KMS-11 (cell line): ENCODE measurements at regions not wholly inside any gene's neighbourhood (a gene's known extent, or its start where the extent isn't known, plus 50 kb on each side); places are given as distances from the start of the nearest gene placed in this dataset.
"Not testable (repeated sequence)": the region's sequence is repeated elsewhere in the genome, so short reads cannot be mapped to it uniquely, and the experiment has no call there.

ENCODE experiments used
- H2AFZ ChIP-seq: fragments of 200-600 bp; sonication (generic); 2 replicates; pipeline ENCODE4 v1.6.1; 2016; ENCODE audit warnings: antibody characterized with exemption, mixed run types, low read depth
- H3K27ac ChIP-seq: fragments of 200-600 bp; sonication (generic); 2 replicates; pipeline ENCODE4 v1.6.1; 2016; ENCODE audit warnings: mild to moderate bottlenecking, mixed run types
- H3K27me3 ChIP-seq: fragments of 200-600 bp; sonication (generic); 2 replicates; pipeline ENCODE4 v1.6.1; 2017; ENCODE audit warnings: mild to moderate bottlenecking, low read depth, mixed run types, moderate library complexity; ENCODE audit not compliant: insufficient read depth
- H3K36me3 ChIP-seq: fragments of 200-600 bp; sonication (generic); 2 replicates; pipeline ENCODE4 v1.6.1; 2017; ENCODE audit warnings: mild to moderate bottlenecking, mixed run types; ENCODE audit not compliant: insufficient read depth
- H3K4me1 ChIP-seq: fragments of 200-600 bp; sonication (generic); 2 replicates; pipeline ENCODE4 v1.6.1; 2016; ENCODE audit warnings: mild to moderate bottlenecking, low read depth, mixed run types; ENCODE audit not compliant: poor library complexity, severe bottlenecking
- H3K4me2 ChIP-seq: fragments of 200-600 bp; sonication (generic); 2 replicates; pipeline ENCODE4 v1.7.0; 2016; ENCODE audit warnings: mild to moderate bottlenecking, mixed run types
- H3K4me3 ChIP-seq: fragments of 200-600 bp; sonication (generic); IDR thresholded peaks from 2 replicates; pipeline ENCODE4 v1.6.1; 2017; ENCODE audit warnings: low read depth, low read length, mixed read lengths; ENCODE audit not compliant: insufficient read depth
- H3K79me2 ChIP-seq: fragments of 200-600 bp; sonication (generic); 2 replicates; pipeline ENCODE4 v1.6.1; 2016; ENCODE audit warnings: low read depth, mixed run types; ENCODE audit not compliant: insufficient read depth
- H3K9ac ChIP-seq: fragments of 200-600 bp; sonication (generic); 2 replicates; pipeline ENCODE4 v1.6.1; 2016; ENCODE audit warnings: mild to moderate bottlenecking, mixed run types
- H4K20me1 ChIP-seq: fragments of 200-600 bp; sonication (generic); 2 replicates; pipeline ENCODE4 v1.6.1; 2016; ENCODE audit warnings: mild to moderate bottlenecking, mixed run types; ENCODE audit not compliant: insufficient read depth

DNA sequence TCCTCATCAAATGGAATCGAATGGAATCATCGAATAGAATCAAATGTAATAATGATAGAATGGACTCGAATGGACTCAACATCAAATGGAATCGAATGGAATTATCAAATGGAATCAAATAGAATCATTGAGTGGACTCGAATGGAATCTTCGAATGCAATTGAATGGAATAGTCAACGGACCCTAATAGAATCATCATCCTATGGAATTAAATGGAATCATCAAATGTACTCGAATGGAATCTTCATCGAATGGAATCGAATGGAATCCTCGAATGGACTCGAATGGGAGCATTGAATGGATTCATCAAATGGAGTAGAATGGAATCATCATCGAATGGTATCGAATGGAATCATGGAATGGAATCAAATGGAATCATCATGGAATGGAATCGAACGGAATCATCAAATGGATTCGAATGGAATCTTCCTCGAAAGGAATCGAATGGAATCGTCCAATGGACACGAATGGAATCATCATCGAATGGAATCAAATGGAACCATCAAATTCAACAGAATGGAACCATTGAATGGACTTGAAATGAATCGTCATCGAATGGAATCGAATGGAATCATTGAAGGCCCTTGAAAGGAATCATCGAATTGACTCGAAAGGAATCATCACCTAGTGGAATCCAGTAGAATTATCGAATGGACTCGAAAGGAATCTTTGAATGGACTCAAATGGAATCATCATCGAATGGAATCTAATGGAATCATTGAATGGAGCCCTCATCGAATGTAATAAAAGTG lies 224.9 kb downstream of the SHCBP1 start:
- not testable (repeated sequence) for H2AFZ ChIP-seq, H3K27me3 ChIP-seq, H3K4me1 ChIP-seq, H3K4me3 ChIP-seq, H3K79me2 ChIP-seq, H3K36me3 ChIP-seq, H3K27ac ChIP-seq, H3K4me2 ChIP-seq, H4K20me1 ChIP-seq, H3K9ac ChIP-seq

DNA sequence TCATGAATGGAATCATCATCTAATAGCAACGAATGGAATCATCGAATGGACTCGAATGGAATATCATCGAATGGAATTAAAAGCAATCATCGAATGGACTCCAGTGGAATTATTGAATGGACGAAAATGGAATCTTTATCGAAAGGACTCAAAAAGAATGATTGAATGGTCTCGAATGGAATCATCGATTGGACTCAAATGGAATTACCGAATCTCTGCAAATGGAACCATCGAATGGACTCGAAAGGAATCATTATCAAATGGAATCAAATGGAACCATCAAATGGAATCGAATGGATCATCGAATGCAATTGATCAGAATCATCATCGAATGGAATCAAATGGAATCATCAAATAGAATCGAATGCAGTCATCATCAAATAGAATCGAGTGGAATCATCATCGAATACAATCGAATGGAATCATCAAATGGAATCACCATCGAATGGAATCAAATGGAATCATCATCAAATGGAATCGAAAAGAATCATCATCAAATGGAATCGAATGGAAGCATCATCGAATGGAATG lies 225.7 kb downstream of the SHCBP1 start:
- not testable (repeated sequence) for H3K4me2 ChIP-seq, H3K27ac ChIP-seq, H3K4me3 ChIP-seq, H3K27me3 ChIP-seq, H3K79me2 ChIP-seq, H3K9ac ChIP-seq, H4K20me1 ChIP-seq, H3K36me3 ChIP-seq, H2AFZ ChIP-seq, H3K4me1 ChIP-seq

DNA sequence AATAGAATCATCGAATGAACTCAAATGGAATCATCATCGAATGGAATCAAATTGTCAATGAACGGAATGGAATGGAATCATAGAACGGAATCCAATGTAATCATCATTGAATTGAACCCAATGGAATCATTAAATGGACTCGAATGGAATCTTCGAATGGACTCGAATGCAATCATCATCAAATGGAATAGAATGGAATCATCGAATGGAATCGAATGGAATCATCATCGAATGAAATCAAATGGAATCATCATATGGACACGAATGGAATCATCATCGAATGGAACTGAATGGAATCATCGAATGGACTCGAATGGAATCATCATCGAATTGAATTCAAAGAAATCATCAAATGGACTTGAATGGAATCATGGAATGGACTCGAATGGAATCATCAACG lies 226.2 kb downstream of the SHCBP1 start:
- H3K79me2 ChIP-seq, H3K4me2 ChIP-seq: not testable (repeated sequence)

DNA sequence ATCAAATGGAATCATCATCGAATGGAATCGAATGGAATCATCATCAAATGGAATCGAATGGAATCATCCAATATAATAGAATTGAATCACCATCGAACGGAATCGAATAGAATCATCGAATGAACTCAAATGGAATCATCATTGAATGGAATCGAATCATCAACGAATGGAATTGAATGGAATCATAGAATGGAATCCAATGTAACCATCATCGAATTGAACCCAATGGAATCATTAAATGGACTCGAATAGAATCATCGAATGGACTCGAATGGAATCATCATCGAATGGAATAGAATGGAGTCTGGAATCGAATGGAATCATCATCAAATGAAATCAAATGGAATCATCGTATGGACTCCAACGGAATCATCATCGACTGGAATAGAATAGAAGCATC lies 227.0 kb downstream of the SHCBP1 start:
- H4K20me1 ChIP-seq, H3K79me2 ChIP-seq, H3K27me3 ChIP-seq, H3K4me2 ChIP-seq, H3K9ac ChIP-seq, H3K36me3 ChIP-seq, H3K27ac ChIP-seq, H3K4me1 ChIP-seq, H2AFZ ChIP-seq, H3K4me3 ChIP-seq: not testable (repeated sequence)

More for the DNA sequence above, 226.2 kb downstream of the SHCBP1 start:
- not testable (repeated sequence) for H3K4me3 ChIP-seq, H3K9ac ChIP-seq, H4K20me1 ChIP-seq, H3K27ac ChIP-seq, H2AFZ ChIP-seq, H3K36me3 ChIP-seq, H3K27me3 ChIP-seq, H3K4me1 ChIP-seq

DNA sequence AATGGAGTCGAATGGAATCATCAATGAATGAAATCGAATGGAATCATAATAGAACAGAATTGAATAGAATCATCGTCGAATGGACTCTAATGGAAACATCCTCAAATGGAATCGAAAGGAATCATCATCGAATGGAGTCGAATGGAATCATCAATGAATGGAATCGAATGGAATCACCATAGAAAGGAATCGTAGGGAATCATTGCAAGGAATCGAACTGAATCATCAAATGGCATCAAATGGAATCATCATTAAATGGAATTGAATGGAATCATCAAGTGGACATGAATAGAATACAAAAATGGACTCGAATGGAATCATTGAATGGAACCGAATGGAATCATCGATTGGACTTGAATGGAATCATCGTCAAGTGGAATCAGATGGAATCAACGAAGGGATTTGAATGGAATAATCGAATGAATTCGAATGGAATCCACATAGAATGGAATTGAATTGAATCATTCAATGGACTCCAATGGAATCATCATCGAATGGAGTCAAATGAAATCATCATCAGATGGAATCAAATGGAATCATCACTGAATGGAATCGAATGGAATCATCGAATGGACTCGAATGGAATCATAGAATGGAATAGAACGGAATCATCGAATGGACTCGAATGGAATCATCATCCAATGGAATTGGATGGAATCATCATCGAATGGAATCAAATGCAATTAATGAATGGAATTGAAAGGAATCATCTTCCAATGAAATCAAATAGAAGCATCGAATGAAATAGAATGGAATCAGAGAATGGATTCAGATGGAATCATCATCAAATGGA lies 228.1 kb downstream of the SHCBP1 start:
- H3K27me3 ChIP-seq, H2AFZ ChIP-seq, H3K4me1 ChIP-seq, H3K9ac ChIP-seq, H3K36me3 ChIP-seq, H3K79me2 ChIP-seq, H3K4me3 ChIP-seq, H4K20me1 ChIP-seq, H3K27ac ChIP-seq, H3K4me2 ChIP-seq: not testable (repeated sequence)

DNA sequence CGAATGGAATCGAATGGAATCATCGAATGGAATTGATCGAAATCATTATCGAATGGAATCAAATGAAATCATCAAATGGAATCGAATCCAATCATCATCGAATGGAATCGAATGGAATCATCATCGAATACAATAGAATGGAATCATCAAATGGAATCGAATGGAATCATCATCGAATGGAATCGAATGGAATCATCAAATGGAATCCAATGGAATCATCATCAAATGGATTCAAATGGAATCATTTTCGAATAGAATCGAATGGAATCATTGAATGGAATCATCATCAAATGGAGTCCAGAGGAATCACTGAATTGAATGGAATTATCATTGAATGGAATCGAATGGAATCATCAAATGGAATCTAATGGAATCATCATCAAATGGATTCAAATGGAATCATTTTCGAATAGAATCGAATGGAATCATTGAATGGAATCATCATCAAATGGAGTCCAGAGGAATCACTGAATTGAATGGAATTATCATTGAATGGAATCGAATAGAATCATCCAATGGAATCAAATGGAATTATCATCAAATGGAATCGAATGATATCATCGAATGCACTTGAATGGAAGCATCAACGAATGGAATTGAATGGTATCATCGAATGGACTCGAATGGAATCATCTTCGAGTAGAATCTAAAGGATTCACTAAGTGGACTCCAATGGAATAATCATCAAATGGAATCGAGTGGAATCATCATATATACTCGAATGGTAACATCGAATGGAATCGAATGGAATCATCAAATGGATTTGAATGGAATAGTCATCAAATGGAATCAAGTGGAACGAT lies 230.3 kb downstream of the SHCBP1 start:
- H2AFZ ChIP-seq, H3K4me1 ChIP-seq, H3K79me2 ChIP-seq, H3K4me2 ChIP-seq, H3K27ac ChIP-seq, H3K4me3 ChIP-seq, H3K9ac ChIP-seq: not testable (repeated sequence)
- Histone ChIP-seq H3K27me3 (peaks cover 17% of the 10 kb centered on the region), H4K20me1 (peaks cover 15% of the 10 kb centered on the region), H3K36me3 (peaks cover 14% of the 10 kb centered on the region)

DNA sequence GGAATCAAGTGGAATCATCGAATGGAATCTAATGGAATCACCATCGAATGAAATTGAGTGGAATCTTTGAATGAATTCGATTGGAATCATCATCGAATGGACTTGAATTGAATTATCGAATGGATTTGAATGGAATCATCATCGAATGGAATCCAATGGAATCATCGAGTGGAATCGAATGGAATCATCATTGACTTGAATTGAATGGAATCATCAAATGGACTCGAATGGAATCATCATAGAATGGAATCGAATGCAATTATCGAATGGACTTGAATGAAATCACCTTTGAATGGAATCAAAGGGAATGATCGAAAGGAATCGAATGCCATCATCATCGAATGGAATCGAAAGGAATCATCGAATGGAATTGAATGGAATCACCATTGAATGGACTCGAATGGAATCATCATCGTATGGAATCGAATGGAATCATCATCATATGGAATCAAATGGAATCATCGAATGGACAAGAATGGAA lies 231.6 kb downstream of the SHCBP1 start:
- not testable (repeated sequence) for H3K27ac ChIP-seq, H3K4me2 ChIP-seq, H3K79me2 ChIP-seq, H3K4me1 ChIP-seq, H3K4me3 ChIP-seq
- Histone ChIP-seq H3K9ac (peak overlapping the region; percentile 0; the same call in 1 of the 2 replicates), H2AFZ (peak overlapping the region; percentile 0; the same call in 1 of the 2 replicates), H3K36me3 (peaks cover 14% of the 10 kb centered on the region), H4K20me1 (peaks cover 15% of the 10 kb centered on the region), H3K27me3 (peaks cover 14% of the 10 kb centered on the region)

DNA sequence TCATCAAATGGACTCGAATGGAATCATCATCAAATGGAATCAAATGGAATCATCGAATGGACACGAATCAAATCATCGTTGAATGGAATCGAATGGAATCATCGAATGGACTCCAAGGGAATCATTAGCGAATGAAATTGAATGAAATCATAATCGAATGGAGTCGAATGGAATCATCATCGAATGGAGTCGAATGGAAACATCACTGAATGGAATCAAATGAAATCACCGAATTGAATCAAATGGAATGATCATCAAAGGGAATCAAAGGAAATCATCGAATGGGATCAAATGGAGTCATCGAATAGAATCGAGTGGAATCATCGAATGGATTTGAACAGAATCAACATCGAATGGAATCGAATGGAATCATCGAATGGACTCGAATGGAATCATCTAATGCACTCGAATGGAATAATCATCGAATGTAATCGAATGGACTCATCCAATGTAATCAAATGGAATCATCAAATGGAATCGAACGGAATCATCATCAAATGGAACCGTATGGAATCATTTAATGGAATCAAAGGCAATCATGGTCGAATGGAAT lies 232.2 kb downstream of the SHCBP1 start:
- not testable (repeated sequence) for H3K4me2 ChIP-seq, H3K9ac ChIP-seq, H3K4me3 ChIP-seq, H3K4me1 ChIP-seq, H3K79me2 ChIP-seq, H2AFZ ChIP-seq, H3K27ac ChIP-seq
- H4K20me1 ChIP-seq, result peaks cover 15% of the 10 kb centered on the region
- H3K36me3 ChIP-seq, result peaks cover 14% of the 10 kb centered on the region
- H3K27me3 ChIP-seq, result peaks cover 14% of the 10 kb centered on the region

DNA sequence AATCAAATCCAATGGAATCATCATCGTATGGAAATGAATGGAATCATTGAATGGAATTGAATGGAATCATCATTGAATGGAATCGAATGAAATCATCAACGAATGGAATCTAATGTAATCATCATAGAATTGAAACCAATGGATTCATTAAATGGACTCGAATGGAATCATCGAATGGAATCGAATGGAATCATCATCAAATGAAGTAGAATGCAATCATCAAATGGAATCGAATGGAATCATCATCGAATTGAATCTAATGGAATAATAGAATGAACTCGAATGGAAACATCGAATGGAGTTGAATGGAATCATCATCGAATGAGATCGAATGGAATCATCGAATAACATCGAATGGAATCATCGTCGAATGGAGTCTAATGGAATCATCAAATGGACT lies 232.8 kb downstream of the SHCBP1 start:
- not testable (repeated sequence) for H3K4me2 ChIP-seq, H3K9ac ChIP-seq, H3K4me1 ChIP-seq, H3K27ac ChIP-seq, H3K4me3 ChIP-seq, H2AFZ ChIP-seq, H3K79me2 ChIP-seq
- H3K27me3 ChIP-seq, result peaks cover 14% of the 10 kb centered on the region
- peaks cover 15% of the 10 kb centered on the region for H4K20me1 ChIP-seq
- H3K36me3 ChIP-seq, result peaks cover 14% of the 10 kb centered on the region
